Prostate gland (tissue), 2 donors: ENCODE measurements at regions not wholly inside any gene's neighbourhood (a gene's known extent, or its start where the extent isn't known, plus 50 kb on each side); places are given as distances from the start of the nearest gene placed in this dataset.

Experiments used
- CTCF ChIP-seq, 4 experiments: fragments of 200-600 bp in 2 of 4; fragments of 450-650 bp in 2 of 4; sonication (generic) in 2 of 4; IDR thresholded peaks; 1 replicate in 3 of 4; 2 replicates in 1 of 4; pipeline ENCODE4 v1.5.1; 2016 to 2019; ENCODE audit warnings: antibody characterized with exemption in 4 of 4, mild to moderate bottlenecking in 2 of 4, moderate library complexity in 2 of 4
- POLR2A ChIP-seq: fragments of 450-650 bp; IDR thresholded peaks from one replicate; pipeline ENCODE4 v1.6.1; 2016; ENCODE audit warnings: antibody characterized with exemption, mild to moderate bottlenecking

DNA sequence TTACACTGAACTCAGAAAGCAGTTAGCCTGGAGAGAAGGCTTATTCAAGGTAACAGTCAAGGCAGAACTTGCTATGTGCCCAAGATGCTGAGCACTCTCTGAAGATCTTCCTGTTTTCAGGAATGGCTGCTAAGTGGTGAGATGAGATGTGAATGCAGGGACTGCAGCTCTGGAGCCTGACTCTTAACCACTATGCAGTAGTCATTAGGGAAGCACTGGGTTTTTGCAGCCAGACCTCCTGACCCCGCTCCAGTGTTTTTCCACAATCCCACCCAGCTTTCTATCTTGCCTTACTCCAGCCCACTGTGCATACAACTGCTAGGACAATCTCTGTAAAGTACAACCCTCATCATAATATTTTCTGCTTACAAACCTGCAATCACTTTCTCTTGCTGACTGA is 95.2 kb upstream of the LNX1 start:
- TF ChIP-seq CTCF (IDR thresholded peaks at IDR 0.05) (no peak), POLR2A (no peak)
